Panc1 (cell line): ENCODE measurements at regions not wholly inside any gene's neighbourhood (a gene's known extent, or its start where the extent isn't known, plus 50 kb on each side); places are given as distances from the start of the nearest gene placed in this dataset.

Source experiments
- ATAC-seq: fragments of 200-7000 bp; cut with Tn5 transposase; 2 replicates; pipeline ENCODE4 v1.9.1; 2020; ENCODE audit warnings: mild to moderate bottlenecking, moderate library complexity
- BruUV-seq: library from RNA; stranded (reverse); fragments of 400-500 nt; replicated peaks from 2 replicates; lab custom pipeline; 2021; lab: Mats Ljungman, UMichigan
- CTCF ChIA-PET: fragments of 300-600 bp; sonication (Branson Sonifier 250); formaldehyde crosslinking; loops from one replicate; lab custom pipeline; 2022; ENCODE audit warnings: antibody characterized with exemption; lab: Charles Lee
- POLR2A ChIA-PET: fragments of 300-600 bp; sonication (Branson Sonifier 250); formaldehyde crosslinking; loops from one replicate; lab custom pipeline; 2022; ENCODE audit warnings: antibody characterized with exemption; lab: Charles Lee
- DNase-seq: peaks from one replicate; pipeline ENCODE4 v3.0.0-alpha.2; 2010; ENCODE audit warnings: low read depth, low spot score
- H3K27ac ChIP-seq: 2 replicates; pipeline ENCODE4 v1.5.1; 2011; ENCODE audit warnings: mild to moderate bottlenecking, low read length, inconsistent platforms
- H3K27me3 ChIP-seq: fragments of 200-500 bp; sonication (Bioruptor generic); 2 replicates; pipeline ENCODE4 v1.6.0; 2014; ENCODE audit warnings: low read length, inconsistent platforms; ENCODE audit not compliant: control insufficient read depth, insufficient read depth
- H3K36me3 ChIP-seq: fragments of 200-500 bp; sonication (Bioruptor generic); 2 replicates; pipeline ENCODE4 v1.5.1; 2014; ENCODE audit warnings: inconsistent platforms, mild to moderate bottlenecking, low read length, moderate library complexity; ENCODE audit not compliant: control insufficient read depth, insufficient read depth
- H3K4me1 ChIP-seq: 2 replicates; pipeline ENCODE4 v1.5.1; 2011; ENCODE audit warnings: inconsistent platforms, mild to moderate bottlenecking, low read length, moderate library complexity; ENCODE audit not compliant: control insufficient read depth, insufficient read depth
- H3K4me3 ChIP-seq, 2 experiments: 2 replicates each; pipeline ENCODE4 v1.5.1; 2011 to 2012; ENCODE audit warnings: low read depth in 2 of 2, low read length in 2 of 2, mild to moderate bottlenecking in 2 of 2, inconsistent platforms in 1 of 2, moderate library complexity in 1 of 2
- H3K9me3 ChIP-seq: fragments of 200-500 bp; sonication (Bioruptor generic); 2 replicates; pipeline ENCODE4 v1.5.1; 2014; ENCODE audit warnings: low read depth, mild to moderate bottlenecking, inconsistent platforms, low read length, moderate library complexity; ENCODE audit not compliant: control insufficient read depth, insufficient read depth
- CTCF ChIP-seq: fragments of 450-650 bp; IDR thresholded peaks from 2 replicates; pipeline ENCODE4 v1.5.1; 2017; ENCODE audit warnings: mild to moderate bottlenecking
- POLR2AphosphoS5 ChIP-seq: IDR thresholded peaks from 2 replicates; pipeline ENCODE4 v1.6.1; 2012; ENCODE audit warnings: mild to moderate bottlenecking, low read depth, low read length, moderate library complexity
- SIN3A ChIP-seq: IDR thresholded peaks from 2 replicates; pipeline ENCODE4 v1.6.1; 2012; ENCODE audit warnings: low read depth, mild to moderate bottlenecking, low read length, moderate library complexity, borderline replicate concordance; ENCODE audit not compliant: insufficient read depth
- TCF7L2 ChIP-seq: IDR thresholded peaks from 2 replicates; pipeline ENCODE4 v1.6.1; 2011; ENCODE audit warnings: mild to moderate bottlenecking, low read depth, low read length, inconsistent platforms
- in situ Hi-C: cut with HindIII; loops from 2 replicates; pipeline ENCODE4 v1.10.0; 2016; ENCODE audit warnings: low sequenced_read_pairs, low pct_unique_long_range_greater_than_20kb
- intact Hi-C: fragments of 100-400 bp; cut with micrococcal nuclease; formaldehyde crosslinking; loops from one replicate; pipeline ENCODE4 v1.10.0; 2022; ENCODE audit not compliant: unreplicated experiment
- TF ChIP-seq, protein P1 (sequence below), 2 experiments: IDR thresholded peaks; 2 replicates each; pipeline ENCODE4 v1.6.1; 2011 to 2012; ENCODE audit warnings: low read depth in 2 of 2, control low read depth in 1 of 2, low read length in 1 of 2, mild to moderate bottlenecking in 1 of 2, moderate library complexity in 1 of 2; ENCODE audit not compliant: insufficient read depth in 1 of 2

DNA sequence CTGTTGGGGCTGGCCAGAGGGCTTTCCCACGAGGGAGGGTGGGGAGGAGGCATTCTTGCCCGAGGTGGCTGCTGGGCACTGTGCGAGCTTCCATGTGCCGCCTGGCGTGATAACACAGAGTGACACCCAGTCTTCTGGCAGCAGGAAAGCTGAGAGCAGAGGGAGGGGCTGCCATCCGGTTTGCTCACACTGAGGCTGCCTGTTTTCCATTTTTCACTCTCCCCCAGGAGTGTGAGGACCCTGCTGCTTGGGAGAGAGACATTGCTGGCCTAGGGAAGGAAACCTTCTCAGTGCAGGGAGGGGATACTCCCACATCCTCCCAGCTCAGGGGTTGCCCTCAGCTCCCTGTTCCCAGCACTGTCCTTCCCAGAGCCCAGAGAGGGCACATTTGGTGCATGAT, 73.1 kb downstream of the INHBB start:
- intact Hi-C loops: no loop called here
- BruUV-seq: no TSS peak
- DNase-seq: no peak
- TF ChIP-seq CTCF: no peak
- no peak for TF ChIP-seq SIN3A
- Histone ChIP-seq H3K9me3 (no peaks in the 10 kb centered on the region), H3K36me3 (no peaks in the 10 kb centered on the region), H3K4me3 (no peak overlapping the region), H3K27me3 (no peaks in the 10 kb centered on the region), H3K27ac (no peak overlapping the region), H3K4me1 (peaks cover 6% of the 10 kb centered on the region; the same call in 1 of the 2 replicates)
- ATAC-seq: no peak
- CTCF ChIA-PET: no interaction called here
- POLR2A ChIA-PET: no interaction called here
- in situ Hi-C loops: no loop called here

DNA sequence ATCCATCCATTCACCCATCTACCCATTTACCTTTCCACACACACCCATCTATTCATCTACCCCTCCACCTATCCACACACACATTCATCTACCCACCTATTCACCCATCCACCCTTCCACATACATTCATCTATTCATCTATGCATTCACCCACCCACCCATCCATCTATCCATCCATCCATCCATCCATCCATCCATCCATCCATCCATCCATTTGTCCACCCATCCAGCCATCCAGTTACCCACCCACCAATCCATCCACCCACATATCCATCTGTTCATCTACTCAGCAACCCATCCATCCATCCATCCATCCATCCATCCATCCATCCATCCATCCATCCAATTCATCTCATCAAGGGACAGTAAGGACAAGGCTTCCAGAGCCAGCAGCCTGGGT, 74.0 kb downstream of the INHBB start:
- DNase-seq (no peak), ATAC-seq (no peak)
- CTCF ChIA-PET: no interaction called here
- no peak overlapping the region for H3K27ac ChIP-seq
- no TSS peak for BruUV-seq
- no peaks in the 10 kb centered on the region for H3K27me3 ChIP-seq
- H3K4me3 ChIP-seq: no peak overlapping the region
- POLR2A ChIA-PET: no interaction called here
- H3K9me3 ChIP-seq: no peaks in the 10 kb centered on the region
- no peaks in the 10 kb centered on the region for H3K36me3 ChIP-seq
- TF ChIP-seq POLR2AphosphoS5: no peak
- TF ChIP-seq, protein P1, sequence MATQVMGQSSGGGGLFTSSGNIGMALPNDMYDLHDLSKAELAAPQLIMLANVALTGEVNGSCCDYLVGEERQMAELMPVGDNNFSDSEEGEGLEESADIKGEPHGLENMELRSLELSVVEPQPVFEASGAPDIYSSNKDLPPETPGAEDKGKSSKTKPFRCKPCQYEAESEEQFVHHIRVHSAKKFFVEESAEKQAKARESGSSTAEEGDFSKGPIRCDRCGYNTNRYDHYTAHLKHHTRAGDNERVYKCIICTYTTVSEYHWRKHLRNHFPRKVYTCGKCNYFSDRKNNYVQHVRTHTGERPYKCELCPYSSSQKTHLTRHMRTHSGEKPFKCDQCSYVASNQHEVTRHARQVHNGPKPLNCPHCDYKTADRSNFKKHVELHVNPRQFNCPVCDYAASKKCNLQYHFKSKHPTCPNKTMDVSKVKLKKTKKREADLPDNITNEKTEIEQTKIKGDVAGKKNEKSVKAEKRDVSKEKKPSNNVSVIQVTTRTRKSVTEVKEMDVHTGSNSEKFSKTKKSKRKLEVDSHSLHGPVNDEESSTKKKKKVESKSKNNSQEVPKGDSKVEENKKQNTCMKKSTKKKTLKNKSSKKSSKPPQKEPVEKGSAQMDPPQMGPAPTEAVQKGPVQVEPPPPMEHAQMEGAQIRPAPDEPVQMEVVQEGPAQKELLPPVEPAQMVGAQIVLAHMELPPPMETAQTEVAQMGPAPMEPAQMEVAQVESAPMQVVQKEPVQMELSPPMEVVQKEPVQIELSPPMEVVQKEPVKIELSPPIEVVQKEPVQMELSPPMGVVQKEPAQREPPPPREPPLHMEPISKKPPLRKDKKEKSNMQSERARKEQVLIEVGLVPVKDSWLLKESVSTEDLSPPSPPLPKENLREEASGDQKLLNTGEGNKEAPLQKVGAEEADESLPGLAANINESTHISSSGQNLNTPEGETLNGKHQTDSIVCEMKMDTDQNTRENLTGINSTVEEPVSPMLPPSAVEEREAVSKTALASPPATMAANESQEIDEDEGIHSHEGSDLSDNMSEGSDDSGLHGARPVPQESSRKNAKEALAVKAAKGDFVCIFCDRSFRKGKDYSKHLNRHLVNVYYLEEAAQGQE (IDR thresholded peaks at IDR 0.05; ENCODE audit: insufficient read depth in 1 of 2, low read depth in 2 of 2, low read length in 1 of 2): no peak
- no peak for TF ChIP-seq CTCF
- no peak for TF ChIP-seq TCF7L2
- TF ChIP-seq SIN3A: no peak
- in situ Hi-C loops (no loop called here), intact Hi-C loops (no loop called here)
- H3K4me1 ChIP-seq: peaks cover 6% of the 10 kb centered on the region; the same call in 1 of the 2 replicates
